HCT116 (cell line): ENCODE measurements at regions not wholly inside any gene's neighbourhood (a gene's known extent, or its start where the extent isn't known, plus 50 kb on each side); places are given as distances from the start of the nearest gene placed in this dataset.

Experiments used
- ATAC-seq: fragments of 200-7000 bp; cut with Tn5 transposase; 2 replicates; pipeline ENCODE4 v1.9.1; 2020; ENCODE audit warnings: mild to moderate bottlenecking, moderate library complexity
- BruUV-seq: library from RNA; stranded (reverse); fragments of 400-500 nt; replicated peaks from 2 replicates; lab custom pipeline; 2021; lab: Mats Ljungman, UMichigan
- CTCF ChIA-PET: fragments of 300-600 bp; sonication (Branson Sonifier 250); formaldehyde crosslinking; loops from one replicate; lab custom pipeline; 2021; ENCODE audit warnings: antibody characterized with exemption; lab: Charles Lee
- POLR2A ChIA-PET: fragments of 300-600, 350-600 bp; sonication (Branson Sonifier 250); formaldehyde crosslinking; loops from one replicate; lab custom pipeline; 2021; ENCODE audit warnings: antibody characterized with exemption; lab: Charles Lee
- RAD21 ChIA-PET, 2 experiments: fragments of 300-600 bp; sonication (Branson Sonifier 250); formaldehyde crosslinking; loops; one replicate each; lab custom pipeline; 2023; ENCODE audit warnings: low total read pairs in 2 of 2; ENCODE audit not compliant: uncharacterized antibody in 2 of 2, unreplicated experiment in 2 of 2, low non-redundant PET in 1 of 2; lab: Charles Lee
- DNase-seq: peaks from one replicate; pipeline ENCODE4 v3.0.0-alpha.2; 2010; ENCODE audit warnings: low read depth, low spot score
- H2AFZ ChIP-seq: fragments of 200-600 bp; shearing (Covaris generic), sonication (generic); 2 replicates; pipeline ENCODE4 v1.6.1; 2017; ENCODE audit warnings: low read depth, mixed run types, mixed read lengths, antibody characterized with exemption, low read length; ENCODE audit not compliant: poor library complexity, severe bottlenecking
- H3K27ac ChIP-seq: 2 replicates; pipeline ENCODE4 v1.5.1; 2012; ENCODE audit warnings: low read depth, low read length
- H3K27me3 ChIP-seq: fragments of 200-600 bp; sonication (generic); 2 replicates; pipeline ENCODE4 v1.6.1; 2016; ENCODE audit warnings: mixed run types, low read length, mixed read lengths; ENCODE audit not compliant: insufficient read depth
- H3K36me3 ChIP-seq, 2 experiments: fragments of 200-500 bp in 1 of 2; fragments of 200-600 bp in 1 of 2; sonication (Bioruptor generic) in 1 of 2; sonication (generic) in 1 of 2; 2 replicates each; pipeline versions ENCODE4 v1.5.1 to v1.6.1; 2014 to 2016; ENCODE audit warnings: low read length in 2 of 2, inconsistent platforms in 1 of 2, mixed read lengths in 1 of 2, mixed run types in 1 of 2; ENCODE audit not compliant: insufficient read depth in 2 of 2, control insufficient read depth in 1 of 2
- H3K4me1 ChIP-seq, 2 experiments: fragments of 200-600 bp in 1 of 2; sonication (generic) in 1 of 2; 2 replicates each; pipeline versions ENCODE4 v1.5.1 to v1.6.1; 2012 to 2017; ENCODE audit warnings: low read length in 2 of 2, inconsistent platforms in 1 of 2, mild to moderate bottlenecking in 1 of 2, mixed read lengths in 1 of 2, mixed run types in 1 of 2, moderate library complexity in 1 of 2; ENCODE audit not compliant: insufficient read depth in 2 of 2, control insufficient read depth in 1 of 2
- H3K4me2 ChIP-seq: fragments of 200-600 bp; sonication (generic); 2 replicates; pipeline ENCODE4 v1.6.1; 2017; ENCODE audit warnings: mixed run types, low read length, mixed read lengths
- H3K4me3 ChIP-seq, 2 experiments: fragments of 200-600 bp in 1 of 2; sonication (generic) in 1 of 2; replicated peaks in 1 of 2; 2 replicates each; pipeline ENCODE4 v1.5.1; 2011 to 2016; ENCODE audit warnings: low read length in 2 of 2, control low read depth in 1 of 2, low read depth in 1 of 2, mild to moderate bottlenecking in 1 of 2, mixed read lengths in 1 of 2, mixed run types in 1 of 2
- H3K79me2 ChIP-seq: fragments of 200-600 bp; sonication (generic); 2 replicates; pipeline ENCODE4 v1.6.1; 2017; ENCODE audit warnings: mild to moderate bottlenecking, mixed run types, low read length, moderate library complexity, mixed read lengths; ENCODE audit not compliant: insufficient read depth
- H3K9ac ChIP-seq: fragments of 200-600 bp; sonication (generic); 2 replicates; pipeline ENCODE4 v1.6.1; 2016; ENCODE audit warnings: low read length, mixed read lengths
- H3K9me2 ChIP-seq: fragments of 200-600 bp; sonication (generic), shearing (Covaris generic); 2 replicates; pipeline ENCODE4 v1.6.1; 2017; ENCODE audit warnings: mixed run types, mild to moderate bottlenecking, moderate library complexity; ENCODE audit not compliant: insufficient read depth
- H3K9me3 ChIP-seq, 2 experiments: fragments of 200-500 bp in 1 of 2; fragments of 200-600 bp in 1 of 2; sonication (Bioruptor generic) in 1 of 2; sonication (generic) in 1 of 2; 2 replicates each; pipeline ENCODE4 v1.6.1; 2014 to 2017; ENCODE audit warnings: low read length in 2 of 2, mixed read lengths in 2 of 2, inconsistent platforms in 1 of 2, low read depth in 1 of 2, mild to moderate bottlenecking in 1 of 2, mixed run types in 1 of 2, moderate library complexity in 1 of 2; ENCODE audit not compliant: control insufficient read depth in 1 of 2, insufficient read depth in 1 of 2
- H4K20me1 ChIP-seq: fragments of 200-600 bp; sonication (generic), shearing (Covaris generic); 2 replicates; pipeline ENCODE4 v1.6.1; 2017; ENCODE audit warnings: mixed run types, mild to moderate bottlenecking, moderate library complexity; ENCODE audit not compliant: insufficient read depth
- CTCF ChIP-seq, 3 experiments: fragments of 200-600 bp in 1 of 3; sonication (generic) in 1 of 3; IDR thresholded peaks in 2 of 3; conservative IDR thresholded peaks in 1 of 3; 2 replicates each; pipeline ENCODE4 v1.5.1; 2012 to 2017; ENCODE audit warnings: low read depth in 2 of 3, low read length in 2 of 3, antibody characterized with exemption in 1 of 3, borderline replicate concordance in 1 of 3, control low read depth in 1 of 3, mild to moderate bottlenecking in 1 of 3, mixed read lengths in 1 of 3, mixed run types in 1 of 3, moderate library complexity in 1 of 3; ENCODE audit not compliant: insufficient read depth in 1 of 3
- EZH2 ChIP-seq: fragments of 200-600 bp; sonication (generic); IDR thresholded peaks from 2 replicates; pipeline ENCODE4 v1.6.1; 2017; ENCODE audit warnings: antibody characterized with exemption, mixed run types
- REST ChIP-seq: IDR thresholded peaks from 2 replicates; pipeline ENCODE4 v1.6.1; 2012; ENCODE audit warnings: low read depth
- YY1 ChIP-seq: IDR thresholded peaks from 2 replicates; pipeline ENCODE4 v1.6.1; 2011; ENCODE audit warnings: low read length, low read depth, moderate library complexity, mild to moderate bottlenecking; ENCODE audit not compliant: insufficient replicate concordance; ENCODE audit errors: extremely low read depth
- ZNF274 ChIP-seq: fragments of 200-500 bp; sonication (Bioruptor generic); IDR thresholded peaks from 2 replicates; pipeline ENCODE4 v1.6.1; 2014; ENCODE audit warnings: mild to moderate bottlenecking, low read depth, low read length, inconsistent platforms
- intact Hi-C: fragments of 100-400 bp; cut with micrococcal nuclease; formaldehyde crosslinking; loops from 2 replicates; pipeline ENCODE4 v1.10.0; 2022

- CTCF ChIA-PET = no interaction called here
- no peak for DNase-seq
- RAD21 ChIA-PET = no interaction called here
Observed at GRCh38 chr9:81070689-81071088, 618.7 kb downstream of the TLE1 start.

More at GRCh38 chr9:81070689-81071088, 618.7 kb downstream of the TLE1 start:
- no peak overlapping the region for H3K4me3 ChIP-seq
- H3K27ac ChIP-seq = no peak overlapping the region
- no peaks in the 10 kb centered on the region for H3K27me3 ChIP-seq
- no peak for ATAC-seq
- H3K9me2 ChIP-seq = no peaks in the 10 kb centered on the region
- POLR2A ChIA-PET = no interaction called here
- H2AFZ ChIP-seq = no peak overlapping the region
- no peak overlapping the region for H3K9ac ChIP-seq
- no peak for TF ChIP-seq REST
- TF ChIP-seq EZH2 = no peak
- no peak for TF ChIP-seq YY1
- TF ChIP-seq ZNF274 = no peak
- TF ChIP-seq CTCF (IDR thresholded peaks at IDR 0.05 in 2 of 3, conservative IDR thresholded peaks at IDR 0.05 in 1 of 3; ENCODE audit: borderline replicate concordance in 1 of 3, insufficient read depth in 1 of 3, low read depth in 2 of 3, low read length in 2 of 3) = no peak
- peaks cover 0 to 3% of the 10 kb centered on the region in 2 experiments; a peak in 1 of 4 replicates for H3K9me3 ChIP-seq
- H3K79me2 ChIP-seq = no peaks in the 10 kb centered on the region
- intact Hi-C loops = no loop called here
- no TSS peak for BruUV-seq
- H3K36me3 ChIP-seq = no peaks in the 10 kb centered on the region
- no peaks in the 10 kb centered on the region for H4K20me1 ChIP-seq
- no peaks in the 10 kb centered on the region for H3K4me1 ChIP-seq
- H3K4me2 ChIP-seq = no peak overlapping the region
